ENCODE measurements at regions not wholly inside any gene's neighbourhood (a gene's known extent, or its start where the extent isn't known, plus 50 kb on each side); places are given as distances from the start of the nearest gene placed in this dataset.

GRCh38 chr6:947235-947934 lies 254.4 kb upstream of the EXOC2 start:
- H3K27ac ChIP-seq (ENCODE audit: low read depth, low read length), result no peak overlapping the region
- no peaks in the 10 kb centered on the region for H3K36me3 ChIP-seq (ENCODE audit: control insufficient read depth in 1 of 2, insufficient read depth in 2 of 2, low read length in 2 of 2)
- RAD21 ChIA-PET (ENCODE audit: low non-redundant PET in 1 of 2, low total read pairs in 2 of 2, uncharacterized antibody in 2 of 2, unreplicated experiment in 2 of 2), result no interaction called here
- CTCF ChIA-PET, result no interaction called here
- H3K79me2 ChIP-seq (ENCODE audit: insufficient read depth, low read length), result no peaks in the 10 kb centered on the region
- no peaks in the 10 kb centered on the region for H3K9me3 ChIP-seq (ENCODE audit: control insufficient read depth in 1 of 2, insufficient read depth in 1 of 2, low read depth in 1 of 2, low read length in 2 of 2)
- TF ChIP-seq EGR1 (IDR thresholded peaks at IDR 0.05; ENCODE audit: low read depth), result no peak
- no peak for TF ChIP-seq CEBPB (IDR thresholded peaks at IDR 0.05; ENCODE audit: low read depth)
- no peak for TF ChIP-seq JUND (IDR thresholded peaks at IDR 0.05)
- TF ChIP-seq ZNF274 (IDR thresholded peaks at IDR 0.05; ENCODE audit: low read depth, low read length), result no peak
- TF ChIP-seq MAX (IDR thresholded peaks at IDR 0.05), result no peak
- TF ChIP-seq CBX3 (IDR thresholded peaks at IDR 0.05; ENCODE audit: low read depth), result no peak
- no peak for TF ChIP-seq SIN3A (IDR thresholded peaks at IDR 0.05; ENCODE audit: low read depth)
- no peak for TF ChIP-seq ATF3 (IDR thresholded peaks at IDR 0.05)
- no peak for TF ChIP-seq REST (IDR thresholded peaks at IDR 0.05; ENCODE audit: low read depth)
- no peak for TF ChIP-seq ZFX (IDR thresholded peaks at IDR 0.05)
- H3K4me3 ChIP-seq (replicated peaks in 1 of 2; ENCODE audit: low read depth in 1 of 2, low read length in 2 of 2), result no peak overlapping the region
- H3K4me1 ChIP-seq (ENCODE audit: control insufficient read depth in 1 of 2, insufficient read depth in 2 of 2, low read length in 2 of 2), result no peaks in the 10 kb centered on the region
- POLR2A ChIA-PET, result no interaction called here
- intact Hi-C loops (cut with micrococcal nuclease), result no loop called here
- no peak overlapping the region for H3K4me2 ChIP-seq (ENCODE audit: low read length)
- H4K20me1 ChIP-seq (ENCODE audit: insufficient read depth), result no peaks in the 10 kb centered on the region
- no peaks in the 10 kb centered on the region for H3K9me2 ChIP-seq (ENCODE audit: insufficient read depth)
- DNase-seq (ENCODE audit: low read depth, low spot score), result no peak
- BruUV-seq (replicated peaks), result no TSS peak
- no peak overlapping the region for H2AFZ ChIP-seq (ENCODE audit: low read depth, low read length, poor library complexity, severe bottlenecking)
- peak; percentile 38; the same call in 1 of the 2 replicates for ATAC-seq
- no peak overlapping the region for H3K9ac ChIP-seq (ENCODE audit: low read length)
- peaks cover 5% of the 10 kb centered on the region; the same call in 1 of the 2 replicates for H3K27me3 ChIP-seq (ENCODE audit: insufficient read depth, low read length)
